Heart left ventricle (tissue), 16 donors: ENCODE measurements at regions not wholly inside any gene's neighbourhood (a gene's known extent, or its start where the extent isn't known, plus 50 kb on each side); places are given as distances from the start of the nearest gene placed in this dataset.

Experiments used
- ATAC-seq, 4 donors: fragments of 200-7000 bp; cut with Tn5 transposase; one replicate each; pipeline ENCODE4 v1.9.1; 2020 to 2022; ENCODE audit warnings: moderate library complexity in 4 of 4, mild to moderate bottlenecking in 3 of 4, moderate number of reproducible peaks in 1 of 4
- DNase-seq, 5 donors: peaks; one replicate each; pipeline ENCODE4 v3.0.0-alpha.2; 2020
- H3K27ac ChIP-seq, 12 donors: fragments of 200-600 bp; sonication (generic) in 4 of 12; one replicate each; pipeline versions ENCODE4 v1.5.0 to v1.8.0; 2016 to 2022; ENCODE audit warnings: mild to moderate bottlenecking in 2 of 12
- H3K27me3 ChIP-seq, 9 donors: fragments of 200-600 bp; sonication (generic) in 2 of 9; one replicate each; pipeline versions ENCODE4 v1.5.1 to v1.8.0; 2016 to 2022; ENCODE audit warnings: mild to moderate bottlenecking in 3 of 9
- H3K36me3 ChIP-seq, 9 donors: fragments of 200-600 bp; sonication (generic) in 2 of 9; one replicate each; pipeline versions ENCODE4 v1.5.0 to v1.8.0; 2018 to 2022; ENCODE audit warnings: mild to moderate bottlenecking in 2 of 9
- H3K4me1 ChIP-seq, 12 donors: fragments of 200-600 bp; sonication (generic) in 4 of 12; one replicate each; pipeline versions ENCODE4 v1.5.0 to v1.8.0; 2016 to 2022; ENCODE audit warnings: mild to moderate bottlenecking in 3 of 12
- H3K4me3 ChIP-seq, 12 donors: fragments of 200-600 bp; sonication (generic) in 4 of 12; one replicate each; pipeline versions ENCODE4 v1.5.0 to v1.8.0; 2017 to 2022; ENCODE audit warnings: mild to moderate bottlenecking in 9 of 12, moderate library complexity in 4 of 12
- H3K9me3 ChIP-seq, 12 donors: fragments of 200-600 bp; sonication (generic) in 4 of 12; one replicate each; pipeline versions ENCODE4 v1.5.0 to v1.8.0; 2016 to 2022; ENCODE audit warnings: mild to moderate bottlenecking in 1 of 12
- CTCF ChIP-seq, 12 donors: fragments of 200-600 bp; sonication (generic) in 4 of 12; IDR thresholded peaks; one replicate each; pipeline versions ENCODE4 v1.5.0 to v1.8.0; 2018 to 2022; ENCODE audit warnings: antibody characterized with exemption in 12 of 12, mild to moderate bottlenecking in 5 of 12
- POLR2A ChIP-seq, 2 donors: fragments of 450-650 bp; IDR thresholded peaks; one replicate each; pipeline ENCODE4 v1.6.1; 2017; ENCODE audit warnings: antibody characterized with exemption in 2 of 2, mild to moderate bottlenecking in 2 of 2, moderate library complexity in 2 of 2
- WGBS, 4 donors: extraction: QIAGEN DNeasy Blood & Tissue Kit in 2 of 4; methylation state at CpG; one replicate each; pipeline versions ENCODE4 v1.1.5 to v1.1.7; 2013 to 2018; 5-methylcytosine and 5-hydroxymethylcytosine counted together
- intact Hi-C, 10 donors: fragments of 100-400 bp; cut with DNase I; formaldehyde crosslinking; loops; one replicate each; pipeline versions ENCODE4 v1.11.1 to v1.14.2; 2022
- donor health status: ischemic (EF 13 %, LVEDD 7.1; RV severe dilation, severe dysfunction).
- donor health status: healthy with polysubstance abuse.
- donor health status: DM: no; HTN: yes; CAD: no.
- donor health status: DM: no; HTN: no; CAD: no.
- donor health status: ischemic (EF 25% LVEDD 6.9; RV normal size, moderate dysfunction).
- donor health status: ischemic (EF 25% LVEDD 5.7; RV mildly dilated, moderate dysfunction).
- donor health status: healthy.
- donor health status: DM: yes; HTN: yes; CAD: no.
- donor health status: ischemic (EF 35%, LVEDD 5.7; RV mildly dilated, moderate dysfunction).
- donor health status: nonischemic (EF 11% LVEDD 7.7; RV severe dilation, severe dysfunction).
- donor health status: DM: yes; HTN: yes; CAD: no.
- donor health status: PGD.
- donor health status: ischemic (EF 29% LVEDD 5.4; RV normal size, mild dysfunction).
- donor health status: nonischemic (EF 23%, LVEDD 6.1; RV moderate dilation, normal function).

GRCh38 chr2:16511041-16511440, 154.6 kb downstream of the CYRIA start:
- Histone ChIP-seq H3K27me3 (peaks cover 7 to 56% (median 19%) of the 10 kb centered on the region in 9 donors), H3K27ac (no peak overlapping the region), H3K36me3 (no peaks in the 10 kb centered on the region), H3K4me1 (peaks cover 0 to 10% (median 4%) of the 10 kb centered on the region in 12 donors), H3K9me3 (no peaks in the 10 kb centered on the region), H3K4me3 (no peak overlapping the region)
- intact Hi-C loops: no loop called here
- TF ChIP-seq POLR2A (IDR thresholded peaks at IDR 0.05) (no peak), CTCF (IDR thresholded peaks at IDR 0.05) (no peak)
- no peak for DNase-seq
- WGBS, 4 donors: 85 to 92% (median 90%) methylated on average over 4 of the region's 4 CpGs
- no peak for ATAC-seq

- TF ChIP-seq POLR2A (IDR thresholded peaks at IDR 0.05) (no peak), CTCF (IDR thresholded peaks at IDR 0.05) (no peak)
- Histone ChIP-seq H3K4me3 (no peak overlapping the region), H3K9me3 (no peaks in the 10 kb centered on the region), H3K4me1 (peaks cover 0 to 10% (median 4%) of the 10 kb centered on the region in 12 donors), H3K36me3 (no peaks in the 10 kb centered on the region), H3K27me3 (peaks cover 7 to 46% (median 19%) of the 10 kb centered on the region in 9 donors), H3K27ac (no peak overlapping the region)
- intact Hi-C loops: loop anchor here in 8 of 10 donors (2.0 to 5.0 kb wide), 4 partner anchors 567 to 872 kb away; partner anchors contain the start of gene MYCN (in 3 of the 8)
- DNase-seq (no peak), ATAC-seq (no peak)
- WGBS, 4 donors: 83 to 86% (median 85%) methylated on average over 3 of the region's 3 CpGs
Measured at GRCh38 chr2:16509042-16509441, 156.6 kb downstream of the CYRIA start.

GRCh38 chr2:16508490-16508851, 157.2 kb downstream of the CYRIA start:
- H3K4me3 ChIP-seq: peak overlapping the region in 9 of 12 donors; percentile 26 to 53 (median 48)
- no peaks in the 10 kb centered on the region for H3K9me3 ChIP-seq
- DNase-seq: no peak
- no peak overlapping the region for H3K27ac ChIP-seq
- H3K36me3 ChIP-seq: no peaks in the 10 kb centered on the region
- ATAC-seq: no peak
- H3K4me1 ChIP-seq: peaks cover 0 to 10% (median 4%) of the 10 kb centered on the region in 12 donors
- TF ChIP-seq CTCF (IDR thresholded peaks at IDR 0.05) (no peak), POLR2A (IDR thresholded peaks at IDR 0.05) (no peak)
- intact Hi-C loops: loop anchor here in 8 of 10 donors (2.0 to 5.0 kb wide), 4 partner anchors 566 to 872 kb away; partner anchors contain the start of gene MYCN (in 3 of the 8)
- peaks cover 7 to 48% (median 19%) of the 10 kb centered on the region in 9 donors for H3K27me3 ChIP-seq
- 18 to 32% (median 21%) methylated on average over 9 to 12 of the region's 12 CpGs for WGBS, 4 donors

- TF ChIP-seq CTCF (IDR thresholded peaks at IDR 0.05) (peak; percentile 34 to 70 (median 60)), POLR2A (IDR thresholded peaks at IDR 0.05) (no peak)
- ATAC-seq (peak; percentile 47 to 94 (median 84)), DNase-seq (peak; percentile 11 to 67 (median 42))
- peaks cover 7 to 48% (median 19%) of the 10 kb centered on the region in 9 donors for H3K27me3 ChIP-seq
- H3K27ac ChIP-seq: no peak overlapping the region
- H3K9me3 ChIP-seq: no peaks in the 10 kb centered on the region
- peak overlapping the region; percentile 19 to 53 (median 43) for H3K4me3 ChIP-seq
- H3K4me1 ChIP-seq: peaks cover 0 to 10% (median 4%) of the 10 kb centered on the region in 12 donors
- WGBS, 4 donors: 7 to 13% (median 8%) methylated on average over 14 to 58 of the region's 58 CpGs
- H3K36me3 ChIP-seq: no peaks in the 10 kb centered on the region
- intact Hi-C loops: loop anchor here in 8 of 10 donors (2.0 to 5.0 kb wide), 4 partner anchors 566 to 871 kb away; partner anchors contain the start of gene MYCN (in 3 of the 8)
Measured at GRCh38 chr2:16507655-16508489, 157.8 kb downstream of the CYRIA start.
